ENCODE measurements at regions not wholly inside any gene's neighbourhood (a gene's known extent, or its start where the extent isn't known, plus 50 kb on each side); places are given as distances from the start of the nearest gene placed in this dataset.

GRCh38 chr1:112169517-112169916, 180.0 kb upstream of the KCND3 start:
- no peak overlapping the region for H3K9ac ChIP-seq (ENCODE audit: extremely low read depth, insufficient read length, low read length)
- Mint-ChIP-seq H3K27ac (no peak overlapping the region), H3K4me1 (peaks cover 5 to 8% of the 10 kb centered on the region in 2 experiments), H3K4me3 (no peak overlapping the region), H3K9me3 (no peaks in the 10 kb centered on the region), H3K27me3 (ENCODE audit: low read depth) (peaks cover 19% of the 10 kb centered on the region), H3K36me3 (ENCODE audit: insufficient read depth in 1 of 3, low read depth in 3 of 3) (no peaks in the 10 kb centered on the region)
- no peaks in the 10 kb centered on the region for H3K9me3 ChIP-seq (ENCODE audit: control insufficient read depth, low read depth, low read length)
- H3K4ac ChIP-seq (ENCODE audit: low read depth, low read length): no peak overlapping the region
- no peak overlapping the region for H2BK15ac ChIP-seq (ENCODE audit: low read depth, low read length)
- H3K23ac ChIP-seq (ENCODE audit: insufficient read length, low read depth, low read length): no peak overlapping the region
- H3K27ac ChIP-seq (ENCODE audit: insufficient read length, low read depth, low read length): no peak overlapping the region
- H3K4me1 ChIP-seq (ENCODE audit: insufficient read depth, low read length): no peaks in the 10 kb centered on the region
- no peak overlapping the region for H2BK5ac ChIP-seq (ENCODE audit: insufficient read length, low read length)
- H3K23me2 ChIP-seq (ENCODE audit: insufficient read length, low read depth, low read length, poor library complexity, severe bottlenecking): no peaks in the 10 kb centered on the region
- no peak overlapping the region for H3K14ac ChIP-seq (ENCODE audit: insufficient read depth, low read length)
- no peak overlapping the region for H4K5ac ChIP-seq (ENCODE audit: insufficient read length, low read depth, low read length)
- H3K18ac ChIP-seq (ENCODE audit: insufficient read length, low read depth, low read length): no peak overlapping the region
- H4K8ac ChIP-seq (replicated peaks; ENCODE audit: insufficient read length, low read depth, low read length): no peak overlapping the region
- no peak overlapping the region for H2AFZ ChIP-seq (ENCODE audit: low read length)
- H2BK12ac ChIP-seq (ENCODE audit: insufficient read length, low read depth, low read length): no peak overlapping the region
- no peak overlapping the region for H2BK20ac ChIP-seq (ENCODE audit: low read depth, low read length, poor library complexity, severe bottlenecking)
- DNase-seq: no peak
- no peak for TF ChIP-seq CTCF (conservative IDR thresholded peaks at IDR 0.05)
- no peaks in the 10 kb centered on the region for H4K20me1 ChIP-seq (ENCODE audit: control insufficient read depth, insufficient read depth, insufficient read length)
- no peak overlapping the region for H4K91ac ChIP-seq (ENCODE audit: insufficient read length, low read depth, low read length)
- H3K56ac ChIP-seq (ENCODE audit: insufficient read length, low read depth, low read length): no peak overlapping the region
- H2BK120ac ChIP-seq (ENCODE audit: low read depth, low read length, poor library complexity, severe bottlenecking): no peak overlapping the region
- no peak overlapping the region for H2AK5ac ChIP-seq (ENCODE audit: insufficient read length, low read length)
- H3T11ph ChIP-seq (ENCODE audit: low read length): no peak overlapping the region
- H3K27me3 ChIP-seq (ENCODE audit: insufficient read depth, low read length): no peaks in the 10 kb centered on the region
- H3K79me2 ChIP-seq (ENCODE audit: insufficient read depth, low read length): no peaks in the 10 kb centered on the region
- H3K79me1 ChIP-seq (ENCODE audit: insufficient read depth, low read depth, low read length, poor library complexity, severe bottlenecking): no peaks in the 10 kb centered on the region
- H3K4me2 ChIP-seq (ENCODE audit: insufficient read depth, insufficient read length, low read length): no peak overlapping the region

Data from H9 (cell line).